Stimulated activated CD4-positive, alpha-beta T cell treated with anti-CD3 and anti-CD28 coated beads, Interleukin-15, amount 100 ng/mL, for 1 hour (primary cell): ENCODE measurements at regions not wholly inside any gene's neighbourhood (a gene's known extent, or its start where the extent isn't known, plus 50 kb on each side); places are given as distances from the start of the nearest gene placed in this dataset.

ENCODE experiments used
- DNase-seq, 2 donors: peaks; one replicate each; pipeline ENCODE4 v3.0.0-alpha.2; 2020; ENCODE audit warnings: low read depth in 1 of 2, low spot score in 1 of 2

- no peak for DNase-seq
Observed at GRCh38 chr7:32428546-32428945, 61.6 kb downstream of the LSM5 start.

- DNase-seq: peak; percentile 2 to 47
Observed at GRCh38 chr7:32427769-32428291, 62.4 kb downstream of the LSM5 start.

DNA sequence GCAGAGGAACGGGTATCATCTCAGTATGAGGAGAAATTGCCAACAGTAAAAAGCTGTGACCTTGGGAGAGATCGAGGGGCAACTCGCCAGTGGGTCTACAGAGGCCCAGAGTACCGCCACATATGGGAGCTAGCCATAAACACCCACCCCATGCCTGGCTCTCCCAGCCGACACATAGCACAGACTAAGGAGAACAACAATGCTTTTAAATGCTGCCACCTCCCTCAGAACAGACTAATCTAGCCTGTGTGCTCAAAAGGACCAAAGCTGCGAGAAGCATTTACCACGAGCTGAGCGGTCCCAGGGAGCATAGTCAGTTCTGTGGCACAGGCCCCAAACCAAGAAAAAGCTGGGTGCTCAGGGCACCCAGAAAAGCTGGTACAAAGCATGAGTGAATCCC is 73.3 kb downstream of the LSM5 start:
- DNase-seq: no peak

- no peak for DNase-seq
Observed at GRCh38 chr7:32415936-32416335, 74.2 kb downstream of the LSM5 start.

- DNase-seq: no peak
Observed at GRCh38 chr7:32415519-32415918, 74.7 kb downstream of the LSM5 start.

DNA sequence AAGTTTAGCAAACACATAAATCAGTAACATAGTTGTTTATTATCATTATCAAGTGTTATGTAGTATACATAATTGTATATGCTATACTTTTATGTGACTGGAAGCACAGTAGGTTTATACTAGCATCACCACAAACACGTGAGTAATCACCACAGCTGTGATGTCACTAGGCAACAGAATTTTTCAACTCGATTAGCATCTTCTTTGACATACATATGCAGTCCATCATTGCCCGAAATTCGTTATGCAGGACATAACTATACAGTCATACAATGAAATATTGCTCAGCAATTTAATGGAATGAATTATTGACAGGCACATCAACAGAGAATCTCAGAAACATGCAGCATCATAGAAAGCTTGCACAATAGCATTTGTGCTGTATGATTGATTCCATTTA is 77.7 kb downstream of the LSM5 start:
- no peak for DNase-seq

- no peak for DNase-seq
Observed at GRCh38 chr7:32410545-32410944, 79.6 kb downstream of the LSM5 start.

GRCh38 chr7:32406386-32406785 is 83.8 kb downstream of the LSM5 start:
- no peak for DNase-seq

GRCh38 chr7:32403463-32404229 is 86.5 kb downstream of the LSM5 start:
- DNase-seq: no peak

DNA sequence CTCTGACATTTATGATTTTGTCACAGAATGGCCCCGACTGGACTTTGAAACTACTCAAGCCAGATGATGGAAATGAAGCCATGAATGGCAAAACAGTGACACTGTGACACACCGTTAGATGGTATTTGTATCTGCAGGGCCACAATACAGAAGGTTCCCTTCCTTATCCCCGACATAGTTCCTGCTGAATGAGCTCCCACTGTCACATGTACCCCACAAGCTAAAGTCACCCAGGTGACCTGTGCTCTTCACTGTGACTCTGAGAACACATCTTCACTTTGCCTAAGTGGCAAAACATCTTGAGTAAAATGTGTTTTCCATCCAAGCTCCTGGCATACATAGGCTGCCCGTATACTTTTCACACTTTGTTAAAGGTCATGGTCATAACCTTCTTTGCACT is 89.5 kb downstream of the LSM5 start:
- DNase-seq: no peak

DNA sequence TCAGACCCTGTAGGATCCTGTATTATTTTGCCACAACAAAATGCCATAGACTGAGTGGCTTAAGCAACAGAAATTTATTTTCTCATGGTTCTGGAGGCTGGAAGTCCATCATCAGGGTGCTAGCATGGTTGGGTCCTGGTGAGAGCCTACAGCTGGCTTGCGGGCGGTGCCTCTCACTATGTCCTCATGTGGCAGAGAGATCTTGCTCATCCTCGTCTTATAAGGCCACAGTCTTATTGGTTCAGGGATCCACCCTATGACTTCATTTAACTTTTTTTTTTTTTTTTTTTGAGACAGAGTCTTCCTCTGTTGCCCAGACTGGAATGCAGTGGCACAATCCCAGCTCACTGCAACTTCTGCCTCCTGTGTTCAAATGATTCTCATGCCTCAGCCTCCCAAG is 90.9 kb downstream of the LSM5 start:
- DNase-seq: no peak

GRCh38 chr7:32395168-32395567 is 95.0 kb downstream of the LSM5 start:
- no peak for DNase-seq

DNA sequence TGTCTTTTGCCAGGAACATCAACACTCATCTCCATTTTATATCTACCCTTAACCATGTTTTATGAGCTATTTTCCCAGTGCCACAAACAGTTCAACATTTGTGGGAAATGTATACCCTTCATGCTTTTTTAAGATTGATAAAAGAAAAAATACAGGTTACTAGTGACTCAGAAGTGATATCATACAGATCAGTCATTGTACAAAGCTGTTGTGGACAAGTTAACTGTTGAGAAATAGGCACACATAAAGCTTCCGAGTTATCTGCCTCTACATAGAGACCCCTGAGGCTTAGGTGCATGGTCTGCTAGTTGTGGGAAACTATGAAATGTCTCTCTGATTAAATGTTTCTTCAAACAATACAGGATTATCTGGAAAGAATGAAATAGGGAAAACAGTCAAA is 96.3 kb downstream of the LSM5 start:
- DNase-seq: no peak

DNA sequence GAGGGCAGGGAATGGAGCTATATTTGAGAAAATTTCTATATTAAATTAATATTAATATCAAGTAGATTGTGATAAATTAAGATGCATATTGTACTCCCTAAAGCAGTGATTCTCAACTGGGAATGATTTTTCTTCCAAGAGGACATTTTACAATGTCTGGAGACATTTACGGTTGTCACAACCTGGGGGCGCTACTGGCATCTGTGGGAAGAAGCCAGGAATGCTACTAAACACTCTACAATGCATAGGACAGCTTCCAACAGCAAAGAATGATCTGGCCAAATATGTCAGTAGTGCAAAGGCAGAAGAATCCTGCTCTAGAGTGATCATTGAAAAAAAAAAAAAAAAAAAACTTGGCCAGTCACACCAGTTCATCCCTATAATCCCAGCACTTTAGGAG is 100.0 kb downstream of the LSM5 start:
- DNase-seq: no peak

DNA sequence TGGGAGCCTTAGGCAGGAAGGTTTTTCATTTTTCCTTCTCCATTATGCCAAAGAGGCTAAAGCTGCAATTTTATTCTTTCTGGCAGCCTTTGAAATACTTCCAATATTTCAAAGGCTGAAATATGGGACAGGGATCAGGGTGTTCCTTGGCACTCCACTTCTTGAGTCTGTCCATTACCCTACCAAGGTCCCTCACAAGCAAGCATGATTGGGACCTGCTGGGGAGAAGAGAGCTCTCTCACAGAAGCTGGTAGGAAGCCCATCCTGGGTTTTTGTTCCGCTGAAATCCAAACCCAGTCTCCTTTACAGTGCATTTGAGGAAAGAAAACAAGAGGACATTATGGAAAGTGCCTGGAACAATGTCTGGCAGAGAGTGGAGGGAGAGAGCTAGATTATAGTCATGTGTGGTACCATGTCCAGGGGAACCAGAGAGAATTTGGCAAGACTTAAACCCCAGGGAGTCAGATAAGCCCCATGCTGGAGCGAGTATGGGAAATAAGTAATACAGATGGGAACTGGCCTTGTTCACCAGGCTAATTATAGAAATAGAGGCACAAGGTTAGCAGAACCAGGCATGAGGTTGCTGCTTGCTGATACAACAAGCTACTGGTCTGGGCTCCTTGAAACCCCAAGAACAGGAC is 104.7 kb downstream of the LSM5 start:
- DNase-seq: no peak

DNA sequence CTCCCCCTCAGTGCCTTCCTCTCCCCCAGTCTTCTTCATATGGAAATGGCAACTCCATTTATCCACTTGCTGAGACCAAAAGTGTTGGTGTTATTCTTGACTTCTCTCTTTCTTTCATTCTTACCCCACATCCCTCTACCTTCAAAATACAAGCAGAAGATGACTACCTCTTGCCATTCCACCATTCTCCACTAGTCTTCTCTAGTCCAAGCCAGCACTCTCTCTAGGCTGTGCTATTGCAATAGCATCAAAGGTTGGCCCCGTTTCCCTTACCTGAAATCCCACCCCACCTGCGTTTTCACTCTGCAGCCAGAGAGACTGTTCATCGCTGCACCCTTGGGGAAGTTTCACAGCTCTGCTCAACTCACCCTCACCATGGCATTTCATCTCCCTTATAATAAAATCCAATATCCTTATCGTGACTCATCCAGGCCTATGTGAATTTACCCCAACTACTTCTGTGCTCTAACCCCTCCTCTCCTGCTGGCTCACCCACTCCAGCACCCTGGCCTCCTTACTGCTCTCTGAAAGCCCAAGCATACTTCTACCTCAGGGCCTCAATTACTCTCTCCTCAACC is 109.1 kb downstream of the LSM5 start:
- no peak for DNase-seq

GRCh38 chr7:32379510-32380112 is 110.6 kb downstream of the LSM5 start:
- no peak for DNase-seq

DNA sequence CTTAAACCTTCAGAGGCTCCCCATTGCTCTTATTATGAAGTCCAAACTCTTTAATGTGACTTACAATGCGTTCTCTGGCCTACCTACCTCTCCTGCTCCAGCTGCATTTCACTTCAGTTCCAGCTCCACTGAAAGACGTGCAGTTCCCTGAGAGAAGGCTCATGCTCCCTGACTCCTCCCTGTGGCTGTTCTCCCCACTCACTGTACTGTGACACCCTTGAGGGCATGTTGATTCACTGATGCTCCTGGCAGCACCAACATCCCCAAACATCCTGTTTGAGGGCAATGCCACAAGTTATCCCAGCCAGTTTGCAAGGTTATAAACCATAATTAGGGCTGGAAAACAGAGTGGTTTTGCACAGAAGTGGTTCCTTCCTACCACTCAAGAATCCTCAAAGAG is 111.2 kb downstream of the LSM5 start:
- no peak for DNase-seq

- no peak for DNase-seq
Observed at GRCh38 chr7:32364581-32364980, 125.6 kb downstream of the LSM5 start.

DNA sequence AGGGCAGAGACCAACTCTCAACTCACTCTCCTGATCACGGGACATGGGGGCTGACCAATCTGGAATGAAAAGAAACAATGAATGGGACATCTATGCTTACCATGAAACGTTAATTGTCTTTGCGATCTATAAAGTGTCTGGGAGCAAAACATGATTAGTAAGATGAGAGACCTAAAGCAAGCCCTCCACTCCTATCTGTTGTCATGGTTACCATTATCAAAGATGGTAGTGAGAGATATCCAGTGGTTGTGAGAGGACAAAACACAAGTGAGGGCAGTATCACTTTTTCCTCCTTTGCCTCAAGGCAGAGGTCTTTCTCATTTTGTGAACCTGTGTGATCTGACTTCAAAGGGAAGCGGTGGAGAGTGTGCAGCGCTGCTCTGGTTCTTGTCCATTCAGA is 130.1 kb downstream of the LSM5 start:
- DNase-seq: no peak

DNA sequence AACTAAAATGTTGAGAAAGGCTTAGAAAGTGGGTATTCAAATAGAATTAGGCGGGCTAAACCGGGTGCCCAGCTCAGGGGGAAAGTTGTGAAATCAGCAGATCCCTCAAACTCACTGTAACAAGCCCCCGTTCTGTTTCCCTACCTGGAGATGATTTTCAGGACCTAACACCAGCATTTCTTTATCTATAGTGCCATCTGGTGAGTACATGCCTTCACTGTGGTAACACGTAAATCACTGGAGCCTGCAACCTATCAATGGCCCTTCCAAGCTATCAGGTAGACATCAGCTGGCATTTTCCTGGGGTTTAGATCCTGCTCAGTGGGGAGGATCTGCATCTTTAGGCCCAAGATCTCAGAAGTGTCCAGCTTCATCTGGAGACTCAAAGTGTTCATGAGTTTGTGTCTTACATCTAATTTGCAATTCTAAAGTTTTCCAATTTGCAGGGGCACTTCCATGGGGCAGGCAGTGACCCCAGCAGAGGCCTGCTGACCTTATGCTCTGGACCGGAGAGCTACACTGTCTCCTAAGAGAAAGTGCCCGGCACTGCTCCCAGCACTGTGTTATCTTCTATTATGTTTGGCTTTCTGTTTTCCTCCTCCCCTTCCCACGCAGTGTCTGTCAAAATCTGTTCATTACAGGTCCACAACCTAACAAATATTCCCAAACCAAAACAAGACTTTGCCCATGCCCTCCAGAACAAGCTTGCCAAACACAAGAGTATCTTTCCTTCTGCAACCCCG is 132.5 kb downstream of the LSM5 start:
- no peak for DNase-seq
